Ovary (tissue), 7 donors: ENCODE measurements at regions not wholly inside any gene's neighbourhood (a gene's known extent, or its start where the extent isn't known, plus 50 kb on each side); places are given as distances from the start of the nearest gene placed in this dataset.

Experiments used
- DNase-seq, 5 donors: peaks; one replicate each; pipeline ENCODE4 v3.0.0-alpha.2; 2019 to 2020
- H3K27ac ChIP-seq, 2 donors: fragments of 200-600 bp; one replicate each; pipeline versions ENCODE4 v1.5.1 to v1.8.0; 2019 to 2022
- H3K27me3 ChIP-seq: fragments of 200-600 bp; one replicate; pipeline ENCODE4 v1.8.0; 2022
- H3K36me3 ChIP-seq: fragments of 200-600 bp; sonication (generic); one replicate; pipeline ENCODE4 v1.5.1; 2019
- H3K4me1 ChIP-seq: one replicate; pipeline ENCODE4 v1.8.1; 2013; ENCODE audit warnings: mild to moderate bottlenecking, moderate library complexity; ENCODE audit not compliant: insufficient read depth
- H3K4me3 ChIP-seq: fragments of 200-600 bp; sonication (generic); one replicate; pipeline ENCODE4 v1.5.1; 2017
- H3K9me3 ChIP-seq, 2 donors: fragments of 200-600 bp in 1 of 2; sonication (generic) in 1 of 2; one replicate each; pipeline versions ENCODE4 v1.5.1 to v1.8.1; 2013 to 2019; ENCODE audit warnings: mild to moderate bottlenecking in 1 of 2, moderate library complexity in 1 of 2
- CTCF ChIP-seq, 3 donors: fragments of 450-650 bp in 2 of 3; fragments of 200-600 bp in 1 of 3; IDR thresholded peaks; one replicate each; pipeline versions ENCODE4 v1.5.1 to v1.8.0; 2016 to 2022; ENCODE audit warnings: antibody characterized with exemption in 3 of 3, mild to moderate bottlenecking in 1 of 3
- EP300 ChIP-seq: sonication (generic); formaldehyde crosslinking; IDR thresholded peaks from one replicate; pipeline ENCODE4 v1.6.1; 2017; ENCODE audit warnings: antibody characterized with exemption
- POLR2A ChIP-seq: fragments of 450-650 bp; IDR thresholded peaks from one replicate; pipeline ENCODE4 v1.6.1; 2017; ENCODE audit warnings: antibody characterized with exemption, mild to moderate bottlenecking, moderate library complexity
- WGBS, 3 donors: extraction: QIAGEN DNeasy Blood & Tissue Kit in 1 of 3; methylation state at CpG; one replicate each; pipeline versions ENCODE4 v1.1.5 to v1.1.7; 2013 to 2017; 5-methylcytosine and 5-hydroxymethylcytosine counted together
- intact Hi-C, 4 donors: fragments of 100-400 bp; cut with DNase I; formaldehyde crosslinking; loops; one replicate each; pipeline versions ENCODE4 v1.11.0 to v1.15.1; 2022 to 2023
- donor health status: DM: no; HTN: no; CAD: no; lungs with moderate emphysema.
- donor health status: DM: no; HTN: no; CAD: no.
- donor health status: Bipolar disorder and iron deficiency.
- donor health status: DM: no; HTN: no; CAD: no.
- donor health status: DM: yes; HTN: yes; CAD: no.

- H3K36me3 ChIP-seq = no peaks in the 10 kb centered on the region
- H3K27ac ChIP-seq = no peak overlapping the region
- no peak overlapping the region for H3K4me3 ChIP-seq
- no peaks in the 10 kb centered on the region for H3K4me1 ChIP-seq
- H3K27me3 ChIP-seq = no peaks in the 10 kb centered on the region
- intact Hi-C loops = no loop called here
- 83 to 90% (median 89%) methylated on average over 1 of the region's 1 CpG for whole genome bisulfite sequencing, 3 donors
- no peak for TF ChIP-seq POLR2A
- no peak for TF ChIP-seq EP300
- TF ChIP-seq CTCF (IDR thresholded peaks at IDR 0.05) = no peak
- no peak for DNase-seq
- H3K9me3 ChIP-seq = no peaks in the 10 kb centered on the region
These were observed 1041.4 kb downstream of the NTRK3 start for GRCh38 chr15:87215100-87215499.

- no peaks in the 10 kb centered on the region for H3K27me3 ChIP-seq
- TF ChIP-seq CTCF (IDR thresholded peaks at IDR 0.05) (no peak), EP300 (no peak), POLR2A (no peak)
- H3K9me3 ChIP-seq = no peaks in the 10 kb centered on the region
- H3K4me1 ChIP-seq = no peaks in the 10 kb centered on the region
- H3K36me3 ChIP-seq = no peaks in the 10 kb centered on the region
- no peak for DNase-seq
- 62 to 75% (median 67%) methylated on average over 6 of the region's 6 CpGs for WGBS, 3 donors
- H3K4me3 ChIP-seq = no peak overlapping the region
- intact Hi-C loops = no loop called here
- no peak overlapping the region for H3K27ac ChIP-seq
These were observed 1042.9 kb downstream of the NTRK3 start for GRCh38 chr15:87213626-87214025.

- Histone ChIP-seq H3K4me1 (no peaks in the 10 kb centered on the region), H3K27ac (no peak overlapping the region), H3K27me3 (no peaks in the 10 kb centered on the region), H3K36me3 (no peaks in the 10 kb centered on the region), H3K4me3 (no peak overlapping the region), H3K9me3 (no peaks in the 10 kb centered on the region)
- TF ChIP-seq CTCF (IDR thresholded peaks at IDR 0.05) (no peak), POLR2A (no peak), EP300 (no peak)
- no peak for DNase-seq
- intact Hi-C loops = no loop called here
- 43 to 79% (median 59%) methylated on average over 4 of the region's 4 CpGs for WGBS, 3 donors
These were observed 1044.5 kb downstream of the NTRK3 start for GRCh38 chr15:87212041-87212440.

GRCh38 chr15:87211547-87211946, 1045.0 kb downstream of the NTRK3 start:
- TF ChIP-seq POLR2A (no peak), CTCF (IDR thresholded peaks at IDR 0.05) (no peak), EP300 (no peak)
- Histone ChIP-seq H3K36me3 (no peaks in the 10 kb centered on the region), H3K4me1 (no peaks in the 10 kb centered on the region), H3K27ac (no peak overlapping the region), H3K27me3 (no peaks in the 10 kb centered on the region), H3K9me3 (no peaks in the 10 kb centered on the region), H3K4me3 (no peak overlapping the region)
- intact Hi-C loops = no loop called here
- WGBS, 3 donors = 57 to 77% (median 63%) methylated on average over 1 of the region's 1 CpG
- no peak for DNase-seq
